Uterus (tissue), 3 donors: ENCODE measurements at regions not wholly inside any gene's neighbourhood (a gene's known extent, or its start where the extent isn't known, plus 50 kb on each side); places are given as distances from the start of the nearest gene placed in this dataset.

Source experiments
- DNase-seq, 2 donors: peaks; one replicate each; pipeline ENCODE4 v3.0.0-alpha.2; 2019 to 2020
- H3K27ac ChIP-seq, 2 donors: fragments of 200-600 bp; sonication (generic); 1 replicate in 1 of 2; 2 replicates in 1 of 2; pipeline ENCODE4 v1.5.1; 2016 to 2018
- H3K27me3 ChIP-seq, 2 donors: fragments of 200-600 bp; sonication (generic); one replicate each; pipeline ENCODE4 v1.5.1; 2018 to 2019; ENCODE audit warnings: control low read depth in 1 of 2
- H3K36me3 ChIP-seq, 2 donors: fragments of 200-600 bp; sonication (generic); one replicate each; pipeline ENCODE4 v1.5.1; 2019; ENCODE audit warnings: control low read depth in 1 of 2
- H3K4me1 ChIP-seq, 2 donors: fragments of 200-600 bp; sonication (generic); one replicate each; pipeline ENCODE4 v1.5.1; 2018 to 2019; ENCODE audit warnings: control low read depth in 1 of 2
- H3K4me3 ChIP-seq, 2 donors: fragments of 200-600 bp; sonication (generic); 1 replicate in 1 of 2; 2 replicates in 1 of 2; pipeline ENCODE4 v1.5.1; 2018 to 2019; ENCODE audit warnings: mild to moderate bottlenecking in 1 of 2
- H3K9me3 ChIP-seq, 2 donors: fragments of 200-600 bp; sonication (generic); one replicate each; pipeline ENCODE4 v1.5.1; 2019; ENCODE audit warnings: control low read depth in 1 of 2
- POLR2A ChIP-seq, 2 donors: fragments of 450-650 bp; IDR thresholded peaks; one replicate each; pipeline ENCODE4 v1.6.1; 2016; ENCODE audit warnings: antibody characterized with exemption in 2 of 2, mild to moderate bottlenecking in 1 of 2, moderate library complexity in 1 of 2
- intact Hi-C: fragments of 100-400 bp; cut with DNase I; formaldehyde crosslinking; loops from one replicate; pipeline ENCODE4 v1.15.1; 2023; ENCODE audit warnings: low total_unique reads
- TF ChIP-seq, protein P1 (sequence below), 4 experiments: fragments of 200-600 bp in 2 of 4; fragments of 450-650 bp in 2 of 4; sonication (generic) in 2 of 4; IDR thresholded peaks; one replicate each; pipeline ENCODE4 v1.5.1; 2016 to 2019; ENCODE audit warnings: antibody characterized with exemption in 4 of 4, mild to moderate bottlenecking in 2 of 4, moderate library complexity in 1 of 4
- donor health status: DM: yes; HTN: yes; CAD: no.

GRCh38 chr10:8331387-8331786 is 276.9 kb downstream of the GATA3 start:
- no peak for TF ChIP-seq POLR2A (IDR thresholded peaks at IDR 0.05)
- TF ChIP-seq, protein P1, sequence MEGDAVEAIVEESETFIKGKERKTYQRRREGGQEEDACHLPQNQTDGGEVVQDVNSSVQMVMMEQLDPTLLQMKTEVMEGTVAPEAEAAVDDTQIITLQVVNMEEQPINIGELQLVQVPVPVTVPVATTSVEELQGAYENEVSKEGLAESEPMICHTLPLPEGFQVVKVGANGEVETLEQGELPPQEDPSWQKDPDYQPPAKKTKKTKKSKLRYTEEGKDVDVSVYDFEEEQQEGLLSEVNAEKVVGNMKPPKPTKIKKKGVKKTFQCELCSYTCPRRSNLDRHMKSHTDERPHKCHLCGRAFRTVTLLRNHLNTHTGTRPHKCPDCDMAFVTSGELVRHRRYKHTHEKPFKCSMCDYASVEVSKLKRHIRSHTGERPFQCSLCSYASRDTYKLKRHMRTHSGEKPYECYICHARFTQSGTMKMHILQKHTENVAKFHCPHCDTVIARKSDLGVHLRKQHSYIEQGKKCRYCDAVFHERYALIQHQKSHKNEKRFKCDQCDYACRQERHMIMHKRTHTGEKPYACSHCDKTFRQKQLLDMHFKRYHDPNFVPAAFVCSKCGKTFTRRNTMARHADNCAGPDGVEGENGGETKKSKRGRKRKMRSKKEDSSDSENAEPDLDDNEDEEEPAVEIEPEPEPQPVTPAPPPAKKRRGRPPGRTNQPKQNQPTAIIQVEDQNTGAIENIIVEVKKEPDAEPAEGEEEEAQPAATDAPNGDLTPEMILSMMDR (IDR thresholded peaks at IDR 0.05): no peak
- intact Hi-C loops: no loop called here

DNA sequence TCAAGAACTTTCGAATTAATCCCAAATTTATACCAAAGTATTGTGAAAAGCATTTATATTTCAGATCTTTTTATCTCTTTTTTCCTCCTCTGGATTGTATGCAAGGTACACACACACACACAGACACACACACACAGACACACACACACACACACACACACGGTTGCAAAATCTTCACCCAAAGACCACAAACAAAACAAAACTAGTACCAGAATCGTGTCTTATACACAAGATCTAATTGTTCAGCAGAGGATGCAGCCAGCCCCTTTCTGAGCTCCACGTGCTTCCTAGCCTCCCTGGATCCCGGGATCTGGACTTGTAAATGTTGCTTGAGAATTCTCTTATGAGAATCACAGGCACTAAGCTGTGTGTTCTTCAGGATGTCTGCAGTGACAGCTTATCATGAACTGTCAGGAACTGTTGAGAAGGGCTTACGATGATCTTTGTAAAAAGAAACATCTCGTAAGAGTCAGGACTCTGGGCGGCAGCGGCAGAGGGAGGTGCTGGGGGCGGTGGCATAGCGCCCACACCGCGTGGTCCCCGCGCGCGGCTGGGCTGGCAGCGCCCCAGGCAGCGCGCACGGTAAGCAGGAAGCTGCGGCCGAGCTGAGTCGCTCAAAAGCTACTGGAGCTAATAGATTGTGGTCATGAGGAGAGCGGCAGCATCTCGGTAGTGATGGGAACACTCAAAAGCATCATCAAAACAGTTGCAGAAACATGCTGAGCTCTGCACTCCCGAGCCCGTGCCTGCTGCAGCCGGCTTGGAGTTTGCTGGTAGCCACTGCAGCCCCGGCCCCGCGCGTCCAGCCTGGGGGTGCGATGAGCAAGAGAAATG is 277.6 kb downstream of the GATA3 start:
- peak; percentile 18 to 23 for DNase-seq
- Histone ChIP-seq H3K27me3 (no peaks in the 10 kb centered on the region), H3K4me1 (no peaks in the 10 kb centered on the region), H3K9me3 (no peaks in the 10 kb centered on the region), H3K4me3 (no peak overlapping the region), H3K27ac (no peak overlapping the region), H3K36me3 (no peaks in the 10 kb centered on the region)
- intact Hi-C loops: no loop called here
- no peak for TF ChIP-seq POLR2A (IDR thresholded peaks at IDR 0.05)
- TF ChIP-seq, protein P1 (IDR thresholded peaks at IDR 0.05): no peak

More at GRCh38 chr10:8331387-8331786, 276.9 kb downstream of the GATA3 start:
- no peak for DNase-seq
- no peaks in the 10 kb centered on the region for H3K36me3 ChIP-seq
- no peaks in the 10 kb centered on the region for H3K27me3 ChIP-seq
- H3K9me3 ChIP-seq: no peaks in the 10 kb centered on the region
- H3K27ac ChIP-seq: no peak overlapping the region
- no peak overlapping the region for H3K4me3 ChIP-seq
- no peaks in the 10 kb centered on the region for H3K4me1 ChIP-seq

- intact Hi-C loops: no loop called here
- Histone ChIP-seq H3K4me1 (no peaks in the 10 kb centered on the region), H3K27me3 (no peaks in the 10 kb centered on the region), H3K4me3 (no peak overlapping the region), H3K36me3 (no peaks in the 10 kb centered on the region), H3K9me3 (no peaks in the 10 kb centered on the region), H3K27ac (no peak overlapping the region)
- no peak for DNase-seq
- TF ChIP-seq, protein P1 (IDR thresholded peaks at IDR 0.05): no peak
- TF ChIP-seq POLR2A (IDR thresholded peaks at IDR 0.05): no peak
Measured at GRCh38 chr10:8332730-8333111, 278.2 kb downstream of the GATA3 start.

DNA sequence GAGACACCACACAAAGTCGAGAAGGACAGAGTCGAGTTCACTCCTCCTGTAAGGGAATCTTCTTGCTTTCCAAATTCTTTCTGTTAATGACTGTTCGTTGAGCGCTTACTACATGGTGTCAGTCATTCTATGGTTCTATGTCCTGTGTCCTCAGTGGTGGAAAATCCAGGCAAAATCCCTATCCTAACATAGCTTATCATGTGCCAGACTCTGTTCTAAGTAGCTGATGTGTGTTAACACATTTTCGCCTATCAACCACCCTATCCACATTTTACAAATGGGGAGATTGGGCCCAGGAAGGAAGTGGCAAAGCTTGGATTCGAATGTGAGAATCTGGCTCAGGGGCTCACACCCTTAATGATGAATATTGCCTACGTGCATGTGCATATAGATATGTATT is 280.1 kb downstream of the GATA3 start:
- intact Hi-C loops: no loop called here
- TF ChIP-seq POLR2A (IDR thresholded peaks at IDR 0.05): no peak
- TF ChIP-seq, protein P1 (IDR thresholded peaks at IDR 0.05): no peak
- H3K9me3 ChIP-seq: no peaks in the 10 kb centered on the region
- no peak for DNase-seq
- H3K27me3 ChIP-seq: no peaks in the 10 kb centered on the region
- no peaks in the 10 kb centered on the region for H3K4me1 ChIP-seq
- no peaks in the 10 kb centered on the region for H3K36me3 ChIP-seq
- H3K27ac ChIP-seq: no peak overlapping the region
- no peak overlapping the region for H3K4me3 ChIP-seq

DNA sequence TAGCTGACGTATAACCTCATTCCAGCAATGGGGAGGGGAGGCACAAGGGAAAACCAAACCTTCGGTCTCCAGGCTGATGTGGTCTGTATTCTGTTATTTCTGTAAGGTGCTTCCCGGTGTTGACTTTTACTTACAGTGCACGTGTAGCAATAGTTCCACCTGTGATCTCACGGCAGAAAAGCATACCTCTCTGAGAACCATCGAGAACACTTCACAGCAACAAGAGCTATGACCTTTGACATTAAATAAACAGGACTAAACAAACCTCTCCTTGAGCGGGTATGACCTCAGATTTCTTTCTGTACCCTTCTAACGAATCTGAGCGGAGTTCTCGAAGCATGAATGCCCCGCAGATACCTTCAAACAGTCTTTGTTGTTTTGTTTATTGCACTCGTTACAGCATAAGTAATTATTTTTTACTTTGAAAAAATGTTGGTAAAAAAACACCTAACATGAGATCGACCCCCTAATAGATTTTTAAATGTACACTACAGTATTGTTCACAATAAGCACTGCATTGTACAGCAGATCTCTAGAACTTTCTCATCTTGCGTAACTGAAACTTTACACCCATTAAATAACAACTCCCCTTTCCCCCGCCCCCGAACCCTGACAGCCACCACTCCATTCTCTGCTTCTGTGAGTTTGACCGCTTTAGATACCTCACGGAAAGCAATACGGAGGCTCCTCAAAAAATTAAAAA is 282.3 kb downstream of the GATA3 start:
- H3K4me1 ChIP-seq: no peaks in the 10 kb centered on the region
- no peak overlapping the region for H3K27ac ChIP-seq
- H3K4me3 ChIP-seq: no peak overlapping the region
- TF ChIP-seq, protein P1 (IDR thresholded peaks at IDR 0.05): no peak
- TF ChIP-seq POLR2A (IDR thresholded peaks at IDR 0.05): no peak
- H3K9me3 ChIP-seq: no peaks in the 10 kb centered on the region
- intact Hi-C loops: no loop called here
- no peaks in the 10 kb centered on the region for H3K27me3 ChIP-seq
- DNase-seq: no peak
- H3K36me3 ChIP-seq: no peaks in the 10 kb centered on the region
